Muscle of back (tissue), 3 donors: ENCODE measurements at regions not wholly inside any gene's neighbourhood (a gene's known extent, or its start where the extent isn't known, plus 50 kb on each side); places are given as distances from the start of the nearest gene placed in this dataset.
"Not testable (repeated sequence)": the region's sequence is repeated elsewhere in the genome, so short reads cannot be mapped to it uniquely, and the experiment has no call there.

Experiments used
- DNase-seq, 3 donors: peaks; one replicate each; pipeline versions ENCODE4 v3.0.0 to v3.0.0-alpha.2; 2013

DNA sequence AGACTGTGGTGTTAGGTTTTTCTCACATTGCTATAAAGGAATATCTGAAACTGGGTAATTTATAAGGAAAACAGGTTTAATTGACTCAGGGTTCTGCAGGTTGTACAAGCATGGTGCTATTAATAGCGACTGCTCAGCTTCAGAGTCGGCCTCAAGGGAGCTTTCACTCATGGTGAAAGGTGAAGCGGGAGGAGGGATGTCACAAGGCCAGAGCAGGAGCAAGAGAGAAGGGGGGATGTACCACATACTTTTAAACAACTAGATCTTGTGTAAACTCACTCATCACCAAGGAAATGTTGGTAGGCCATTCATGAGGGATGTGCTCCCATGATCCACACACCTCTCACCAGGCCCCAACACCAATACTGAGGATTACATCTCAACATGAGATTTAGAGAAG is 313.2 kb downstream of the UBE2NL start:
- not testable (repeated sequence) for DNase-seq

- not testable (repeated sequence) for DNase-seq
Measured at GRCh38 chrX:144202726-144203125, 318.9 kb downstream of the UBE2NL start.

DNA sequence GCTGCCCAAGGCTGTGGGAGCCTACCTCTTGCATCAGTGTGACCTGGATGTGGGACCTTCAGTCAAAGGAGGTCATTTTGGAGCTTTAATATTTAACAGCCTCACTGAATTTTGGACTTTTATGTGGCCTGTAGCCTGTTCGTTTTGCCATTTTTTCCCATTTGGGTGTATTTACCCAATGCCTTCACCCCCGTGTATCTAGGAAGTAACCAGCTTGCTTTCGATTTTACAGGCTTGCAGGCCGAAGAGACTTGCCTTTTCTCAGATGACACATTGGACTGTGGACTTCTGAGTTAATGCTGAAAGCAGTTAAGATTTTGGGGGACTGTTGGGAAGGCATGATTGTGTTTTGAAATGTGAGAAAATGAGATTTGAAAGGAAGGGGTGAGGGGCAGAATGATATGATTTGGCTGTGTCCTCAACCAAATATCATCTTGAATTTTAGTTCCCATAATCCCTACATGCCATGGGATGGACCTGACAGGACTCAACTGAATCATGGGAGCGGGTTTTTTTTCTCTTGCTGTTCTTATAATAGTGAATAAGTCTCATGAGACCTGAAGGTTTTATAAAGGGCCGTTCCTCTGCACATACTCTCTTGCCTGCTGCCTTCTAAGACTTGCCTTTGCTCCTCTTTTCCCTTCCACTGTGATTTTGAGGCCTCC is 324.6 kb downstream of the UBE2NL start:
- not testable (repeated sequence) for DNase-seq

DNA sequence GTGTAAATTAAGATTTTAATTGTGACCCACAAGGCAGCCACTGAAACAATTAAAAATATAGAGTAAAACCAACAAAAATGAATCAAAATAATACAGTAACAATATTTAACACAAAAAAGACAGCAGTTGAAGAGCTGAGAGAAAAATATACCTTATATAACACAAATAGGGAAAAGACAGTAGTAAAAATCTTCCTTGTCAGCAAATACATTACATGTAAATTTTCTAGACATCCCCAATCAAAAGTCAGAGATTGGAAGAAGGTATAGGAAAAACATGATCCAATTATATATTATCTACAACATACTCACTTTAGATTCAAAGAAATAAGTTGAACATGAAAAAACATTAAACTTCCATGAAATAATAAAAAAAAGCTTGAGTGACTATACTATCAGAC is 330.8 kb downstream of the UBE2NL start:
- DNase-seq, result no peak

DNA sequence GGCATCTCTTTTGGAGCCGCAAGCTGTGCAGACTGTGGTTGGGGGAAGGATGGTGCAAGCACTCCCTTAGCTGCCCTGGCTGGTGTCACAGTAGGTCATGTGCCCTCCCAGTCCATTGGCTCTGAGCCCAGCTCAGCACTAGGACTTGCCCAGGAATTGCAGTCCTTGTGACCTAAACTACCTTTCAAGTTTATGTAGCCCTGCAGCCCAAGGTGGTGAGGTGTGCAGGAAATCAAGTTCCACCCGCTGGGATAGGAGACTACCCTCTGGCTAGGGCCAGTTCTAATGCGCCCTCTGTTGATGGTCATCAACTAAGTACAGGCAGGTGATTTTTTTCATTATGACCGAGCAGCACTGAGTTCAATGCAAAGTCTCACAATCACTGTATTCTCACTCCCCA is 335.2 kb downstream of the UBE2NL start:
- no peak for DNase-seq

DNA sequence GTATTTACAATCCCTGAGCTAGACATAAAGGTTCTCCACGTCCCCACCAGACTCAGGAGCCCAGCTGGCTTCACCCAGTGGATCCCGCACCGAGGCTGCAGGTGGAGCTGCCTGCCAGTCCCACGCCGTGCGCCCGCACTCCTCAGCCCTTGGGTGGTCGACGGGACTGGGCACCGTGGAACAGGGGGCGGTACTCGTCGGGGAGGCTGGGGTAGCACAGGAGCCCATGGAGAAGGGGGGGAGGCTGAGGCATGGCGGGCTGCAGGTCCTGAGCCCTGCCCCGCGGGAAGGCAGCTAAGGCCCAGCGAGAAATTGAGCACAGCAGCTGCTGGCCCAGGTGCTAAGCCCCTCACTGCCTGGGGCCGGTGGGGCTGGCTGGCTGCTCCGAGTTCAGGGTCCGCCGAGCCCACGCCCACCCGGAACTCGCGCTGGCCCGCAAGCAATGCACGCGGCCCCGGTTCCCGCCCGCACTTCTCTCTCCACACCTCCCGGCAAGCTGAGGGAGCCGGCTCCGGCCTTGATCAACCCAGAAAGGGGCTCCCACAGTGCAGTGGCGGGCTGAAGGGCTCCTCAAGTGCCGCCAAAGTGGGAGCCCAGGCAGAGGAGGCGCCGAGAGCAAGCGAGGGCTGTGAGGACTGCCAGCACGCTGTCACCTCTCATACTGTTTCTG is 347.4 kb downstream of the UBE2NL start:
- not testable (repeated sequence) for DNase-seq

- no peak for DNase-seq
Measured at GRCh38 chrX:144253356-144253755, 369.5 kb downstream of the UBE2NL start.

- no peak for DNase-seq
Measured at GRCh38 chrX:144259054-144259453, 375.2 kb downstream of the UBE2NL start.

DNA sequence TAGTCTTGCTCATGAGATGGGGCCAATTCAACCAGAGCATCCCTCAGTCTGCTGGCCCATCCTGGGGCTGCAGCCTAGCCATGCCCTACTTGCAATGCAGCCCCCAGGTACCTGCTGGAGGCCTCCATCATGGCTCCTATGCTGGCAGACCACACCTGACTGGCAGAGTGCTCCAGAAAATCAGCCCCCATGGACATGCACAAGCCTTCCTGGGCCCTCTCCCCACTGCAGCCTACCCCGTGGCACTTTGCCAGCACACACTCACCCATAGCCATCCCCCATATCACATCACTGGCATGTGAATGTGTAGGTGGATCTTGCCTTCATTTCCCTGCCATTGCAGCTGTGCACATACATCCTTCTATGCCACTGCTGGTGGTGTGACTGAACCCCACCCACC is 381.8 kb downstream of the UBE2NL start:
- DNase-seq, result no peak

- DNase-seq, result peak; percentile 21 to 64 (median 60)
Measured at GRCh38 chrX:144275367-144275766, 391.5 kb downstream of the UBE2NL start.

DNA sequence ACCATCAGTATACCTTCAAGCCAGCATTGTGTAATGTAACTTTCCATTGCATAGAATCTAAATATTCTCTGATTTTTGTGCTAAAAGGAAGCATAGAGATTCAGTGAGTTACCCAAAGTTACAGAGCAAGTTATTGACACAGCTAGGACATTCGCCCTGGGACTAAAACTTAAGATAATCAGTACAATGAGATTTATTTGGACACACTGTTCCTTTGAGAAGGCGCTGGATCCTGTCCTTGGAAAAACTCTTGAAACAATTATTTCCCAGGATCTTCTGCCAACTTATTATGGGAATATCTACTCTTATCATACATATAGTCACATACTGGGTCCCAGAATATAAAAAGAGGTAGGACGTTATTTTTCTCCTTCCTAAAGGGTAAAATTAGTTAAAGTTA is 392.0 kb downstream of the UBE2NL start:
- DNase-seq, result peak; percentile 23 to 54 (median 40)

DNA sequence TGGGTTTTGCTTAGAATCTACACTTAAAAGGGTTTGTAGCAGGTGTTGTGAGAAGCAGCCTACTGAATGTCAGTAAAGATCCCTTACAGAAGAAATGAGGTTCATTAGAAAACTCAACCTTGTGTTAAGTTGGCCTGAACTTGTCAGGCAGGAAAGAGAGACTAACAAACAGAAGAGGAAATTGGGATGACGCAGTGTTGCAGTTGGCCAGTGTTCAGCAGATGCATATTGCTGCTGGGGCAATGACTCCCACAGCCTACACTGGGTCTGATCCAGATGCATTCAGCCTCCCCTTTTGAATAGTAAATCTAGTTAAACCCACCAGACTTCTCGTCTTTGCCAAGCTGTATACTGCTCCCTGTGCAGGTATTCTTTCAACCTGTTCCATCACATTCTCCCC is 409.4 kb downstream of the UBE2NL start:
- DNase-seq, result peak in 1 of 3 donors; percentile 18

DNA sequence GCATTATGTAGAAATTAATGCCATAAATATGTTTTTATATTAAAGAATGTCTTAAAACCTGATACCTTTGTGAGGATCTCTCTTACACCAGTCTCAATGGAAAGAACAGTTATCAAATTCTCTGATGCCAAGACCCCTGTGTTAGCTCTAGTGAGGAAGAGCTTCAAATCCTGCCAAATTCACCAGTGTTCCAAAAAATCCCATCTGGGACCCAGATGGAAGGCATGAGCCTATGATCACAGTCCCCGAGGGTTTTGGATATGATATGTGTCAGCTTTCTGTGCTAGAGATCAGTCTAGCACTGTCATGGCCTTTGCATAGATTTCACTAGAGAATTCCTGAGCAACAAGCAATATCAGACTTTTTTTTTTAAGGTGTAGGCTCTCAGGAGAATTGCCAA is 412.1 kb downstream of the UBE2NL start:
- DNase-seq, result peak in 1 of 3 donors; percentile 17

- DNase-seq, result peak in 1 of 3 donors; percentile 23
Measured at GRCh38 chrX:144297221-144297620, 413.4 kb downstream of the UBE2NL start.

- DNase-seq, result peak; percentile 1 to 31 (median 3)
Measured at GRCh38 chrX:144327495-144327894, 443.6 kb downstream of the UBE2NL start.

DNA sequence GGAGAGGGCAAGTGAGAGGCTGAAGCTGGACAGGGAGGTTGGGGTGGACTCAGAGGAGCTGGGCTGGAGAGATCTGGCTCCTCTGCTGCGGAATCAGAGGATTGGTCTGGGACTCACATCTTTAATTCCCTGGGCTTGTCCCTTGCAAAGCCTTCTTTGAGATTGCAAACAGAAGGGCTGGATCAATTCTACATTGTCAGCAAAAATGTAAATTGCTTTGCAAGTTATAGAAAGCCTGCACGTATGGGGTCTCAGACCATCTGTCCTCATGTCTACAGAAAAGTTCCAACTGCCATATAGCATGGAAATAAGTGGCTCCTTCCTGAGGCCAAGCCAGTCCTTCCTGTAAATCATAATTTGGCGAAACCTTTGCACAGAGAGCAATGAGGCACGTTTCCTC is 449.6 kb downstream of the UBE2NL start:
- DNase-seq, result no peak

GRCh38 chrX:144334577-144334976 is 450.7 kb downstream of the UBE2NL start:
- no peak for DNase-seq

- DNase-seq, result no peak
Measured at GRCh38 chrX:144335402-144335801, 451.5 kb downstream of the UBE2NL start.

GRCh38 chrX:144379156-144379555 is 495.3 kb downstream of the UBE2NL start:
- no peak for DNase-seq

GRCh38 chrX:144388738-144389137 is 504.9 kb downstream of the UBE2NL start:
- no peak for DNase-seq
